ENCODE measurements at regions not wholly inside any gene's neighbourhood (a gene's known extent, or its start where the extent isn't known, plus 50 kb on each side); places are given as distances from the start of the nearest gene placed in this dataset.
A peak's percentile ranks its signal among the peaks of the same experiment; 100 is the strongest.

- no peak for DNase-seq (ENCODE audit: low spot score)
Measured at GRCh38 chr20:52645822-52646221, 326.3 kb upstream of the TSHZ2 start.

- no peak for DNase-seq (ENCODE audit: low spot score)
Measured at GRCh38 chr20:52643034-52643433, 329.1 kb upstream of the TSHZ2 start.

- DNase-seq (ENCODE audit: low spot score): no peak
Measured at GRCh38 chr20:52637201-52637600, 335.0 kb upstream of the TSHZ2 start.

- DNase-seq (ENCODE audit: low spot score): no peak
Measured at GRCh38 chr20:52631469-52631868, 340.7 kb upstream of the TSHZ2 start.

GRCh38 chr20:52630138-52630537, 342.0 kb upstream of the TSHZ2 start:
- no peak for DNase-seq (ENCODE audit: low spot score)

- no peak for DNase-seq (ENCODE audit: low spot score)
Measured at GRCh38 chr20:52624281-52624680, 347.9 kb upstream of the TSHZ2 start.

GRCh38 chr20:52622081-52622480, 350.1 kb upstream of the TSHZ2 start:
- no peak for DNase-seq (ENCODE audit: low spot score)

GRCh38 chr20:52621401-52621800, 350.8 kb upstream of the TSHZ2 start:
- DNase-seq (ENCODE audit: low spot score): no peak

- DNase-seq (ENCODE audit: low spot score): no peak
Measured at GRCh38 chr20:52619671-52620070, 352.5 kb upstream of the TSHZ2 start.

- DNase-seq (ENCODE audit: low spot score): no peak
Measured at GRCh38 chr20:52619101-52619500, 353.1 kb upstream of the TSHZ2 start.

- no peak for DNase-seq (ENCODE audit: low spot score)
Measured at GRCh38 chr20:52616629-52617028, 355.5 kb upstream of the TSHZ2 start.

GRCh38 chr20:52614051-52614863, 357.9 kb upstream of the TSHZ2 start:
- no peak for DNase-seq (ENCODE audit: low spot score)

- no peak for DNase-seq (ENCODE audit: low spot score)
Measured at GRCh38 chr20:52612046-52612632, 360.0 kb upstream of the TSHZ2 start.

GRCh38 chr20:52610749-52611148, 361.4 kb upstream of the TSHZ2 start:
- no peak for DNase-seq (ENCODE audit: low spot score)

- no peak for DNase-seq (ENCODE audit: low spot score)
Measured at GRCh38 chr20:52601295-52601971, 370.7 kb upstream of the TSHZ2 start.

GRCh38 chr20:52596256-52596655, 375.9 kb upstream of the TSHZ2 start:
- no peak for DNase-seq (ENCODE audit: low spot score)

- DNase-seq (ENCODE audit: low spot score): no peak
Measured at GRCh38 chr20:52595518-52595917, 376.6 kb upstream of the TSHZ2 start.

GRCh38 chr20:52593654-52594053, 378.5 kb upstream of the TSHZ2 start:
- peak; percentile 15 for DNase-seq (ENCODE audit: low spot score)

GRCh38 chr20:52592567-52592966, 379.6 kb upstream of the TSHZ2 start:
- no peak for DNase-seq (ENCODE audit: low spot score)

GRCh38 chr20:52590100-52590499, 382.1 kb upstream of the TSHZ2 start:
- no peak for DNase-seq (ENCODE audit: low spot score)

GRCh38 chr20:52589251-52589812, 382.8 kb upstream of the TSHZ2 start:
- DNase-seq (ENCODE audit: low spot score): no peak

- peak; percentile 47 for DNase-seq (ENCODE audit: low spot score)
Measured at GRCh38 chr20:52586660-52587059, 385.5 kb upstream of the TSHZ2 start.

- DNase-seq (ENCODE audit: low spot score): no peak
Measured at GRCh38 chr20:52585333-52585732, 386.8 kb upstream of the TSHZ2 start.
